AG04449 (cell line): ENCODE measurements at regions not wholly inside any gene's neighbourhood (a gene's known extent, or its start where the extent isn't known, plus 50 kb on each side); places are given as distances from the start of the nearest gene placed in this dataset.
"Not testable (repeated sequence)": the region's sequence is repeated elsewhere in the genome, so short reads cannot be mapped to it uniquely, and the experiment has no call there.

Experiments used
- CTCF ChIA-PET: fragments of 350-600 bp; formaldehyde crosslinking; extraction: SDS; loops from one replicate; lab custom pipeline; 2021; ENCODE audit warnings: antibody characterized with exemption; lab: Yijun Ruan, JAX
- POLR2A ChIA-PET: fragments of 400-600, 350-600 bp; formaldehyde crosslinking; extraction: SDS; loops from one replicate; lab custom pipeline; 2020; ENCODE audit warnings: antibody characterized with exemption, inconsistent platforms; lab: Yijun Ruan, JAX
- DNase-seq: peaks from one replicate; pipeline ENCODE4 v3.0.0-alpha.2; 2010; ENCODE audit warnings: low read depth, low spot score
- H3K4me3 ChIP-seq: 2 replicates; pipeline ENCODE4 v1.5.1; 2011; ENCODE audit warnings: low read depth, mild to moderate bottlenecking, control low read depth, low read length
- CTCF ChIP-seq: IDR thresholded peaks from one replicate; pipeline ENCODE4 v1.5.1; 2011; ENCODE audit warnings: mild to moderate bottlenecking, moderate library complexity, low read length, control low read depth, inconsistent platforms; ENCODE audit not compliant: insufficient read depth; ENCODE audit errors: missing control alignments

DNA sequence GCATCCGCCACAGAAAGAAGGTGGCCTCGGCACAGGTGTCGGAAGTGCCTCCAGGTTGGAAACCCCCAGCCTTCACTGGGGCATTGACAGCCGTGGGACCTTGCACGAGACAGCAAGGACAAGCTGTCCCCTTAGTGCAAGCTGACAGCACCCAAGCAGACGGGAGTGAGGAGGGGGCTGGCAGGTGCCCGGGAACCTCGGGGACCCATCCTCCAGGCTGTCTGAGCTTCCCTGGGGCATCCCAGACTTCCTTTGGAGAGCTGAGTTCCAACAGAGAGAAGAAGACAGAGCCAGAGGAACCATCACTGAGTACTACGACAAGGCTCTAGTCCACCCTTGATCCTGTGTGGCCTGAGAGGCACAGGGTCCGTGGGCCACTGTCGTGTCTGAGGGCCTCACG is 100.6 kb upstream of the RAB4A start:
- POLR2A ChIA-PET: no interaction called here
- no peak for DNase-seq
- TF ChIP-seq CTCF: no peak
- CTCF ChIA-PET: interaction anchor here (2.1 kb wide), 1 partner anchor 57 kb away, joined by 5 read pairs; no protein-coding TSS in a partner anchor
- no peak overlapping the region for H3K4me3 ChIP-seq

DNA sequence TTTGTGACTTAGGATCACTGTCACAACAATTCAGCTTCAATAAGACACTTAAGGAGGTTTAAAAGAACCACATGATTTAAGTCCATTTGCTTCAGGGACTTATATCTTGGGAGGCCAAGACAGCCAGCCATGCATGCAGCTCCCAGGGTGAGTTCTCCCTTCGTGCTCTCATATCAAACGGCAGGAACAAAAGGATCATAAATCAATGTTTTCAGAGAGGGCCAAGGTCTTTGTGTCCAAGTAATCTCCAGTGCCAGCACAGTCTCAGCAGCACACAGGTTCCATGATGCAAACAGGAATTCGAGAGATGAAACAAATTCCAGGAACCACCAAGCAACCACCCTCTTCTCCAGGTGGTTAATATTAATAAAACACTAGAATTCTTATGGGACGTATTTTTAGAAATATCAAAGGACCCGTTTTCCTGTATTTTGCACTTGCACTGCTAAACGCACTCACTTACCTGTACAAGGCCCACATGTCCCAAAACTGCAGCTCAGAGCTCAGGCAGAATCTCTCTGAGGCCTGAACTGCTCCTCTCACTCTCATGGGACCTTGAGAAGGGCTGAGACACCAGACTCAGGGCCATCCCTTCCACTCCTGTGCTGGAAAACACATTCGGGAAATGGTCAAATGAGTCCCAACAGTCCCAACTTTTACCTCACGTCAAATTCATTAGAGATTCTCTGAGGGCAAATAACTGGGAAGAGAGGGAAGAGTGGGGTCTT is 100.0 kb upstream of the RAB4A start:
- ChIA-PET CTCF (interaction anchor here (2.1 kb wide), 1 partner anchor 57 kb away, joined by 5 read pairs; no protein-coding TSS in a partner anchor), POLR2A (no interaction called here)
- no peak for DNase-seq
- H3K4me3 ChIP-seq: no peak overlapping the region
- no peak for TF ChIP-seq CTCF

GRCh38 chr1:229171934-229172333 is 99.0 kb upstream of the RAB4A start:
- no peak for DNase-seq
- H3K4me3 ChIP-seq: no peak overlapping the region
- no peak for TF ChIP-seq CTCF
- CTCF ChIA-PET: no interaction called here
- POLR2A ChIA-PET: no interaction called here

DNA sequence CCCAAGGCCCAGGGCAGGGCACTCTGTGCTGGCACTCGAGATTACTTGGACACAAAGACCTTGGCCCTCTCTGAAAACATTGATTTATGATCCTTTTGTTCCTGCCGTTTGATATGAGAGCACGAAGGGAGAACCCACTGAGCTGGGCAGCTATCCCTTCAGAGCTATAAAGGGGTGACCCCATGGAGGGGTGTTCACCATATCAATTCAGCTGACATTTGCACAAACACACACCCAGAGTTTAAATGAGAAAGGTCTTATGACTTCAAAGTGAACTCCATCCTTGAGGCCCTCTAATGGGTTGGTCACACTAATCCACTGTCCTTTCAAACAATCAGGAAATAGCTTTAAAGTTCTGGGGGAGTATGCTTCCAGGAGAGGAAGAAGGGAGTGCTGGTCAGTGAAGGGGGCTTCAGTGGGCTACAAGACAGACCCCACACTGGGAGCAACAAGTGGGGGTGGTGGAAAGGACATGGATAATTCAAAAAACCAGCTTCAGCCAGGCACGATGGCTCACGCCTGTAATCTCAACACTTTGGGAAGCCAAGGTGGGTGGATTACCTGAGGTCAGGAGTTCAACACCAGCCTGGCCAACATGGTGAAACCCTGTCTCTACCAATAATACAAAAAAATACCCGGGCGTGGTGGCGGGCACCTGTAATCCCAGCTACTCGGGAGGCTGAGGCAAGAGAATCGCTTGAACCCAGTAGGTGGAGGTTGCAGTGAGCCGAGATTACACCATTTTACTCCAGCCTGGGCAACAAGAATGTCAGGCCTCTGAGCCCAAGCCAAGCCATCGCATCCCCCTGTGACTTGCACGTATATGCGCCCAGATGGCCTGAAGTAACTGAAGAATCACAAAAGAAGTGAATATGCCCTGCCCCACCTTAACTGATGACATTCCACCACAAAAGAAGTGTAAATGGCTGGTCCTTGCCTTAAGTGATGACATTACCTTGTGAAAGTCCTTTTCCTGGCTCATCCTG is 97.1 kb upstream of the RAB4A start:
- CTCF ChIA-PET, DNase-seq, POLR2A ChIA-PET, H3K4me3 ChIP-seq: not testable (repeated sequence)

DNA sequence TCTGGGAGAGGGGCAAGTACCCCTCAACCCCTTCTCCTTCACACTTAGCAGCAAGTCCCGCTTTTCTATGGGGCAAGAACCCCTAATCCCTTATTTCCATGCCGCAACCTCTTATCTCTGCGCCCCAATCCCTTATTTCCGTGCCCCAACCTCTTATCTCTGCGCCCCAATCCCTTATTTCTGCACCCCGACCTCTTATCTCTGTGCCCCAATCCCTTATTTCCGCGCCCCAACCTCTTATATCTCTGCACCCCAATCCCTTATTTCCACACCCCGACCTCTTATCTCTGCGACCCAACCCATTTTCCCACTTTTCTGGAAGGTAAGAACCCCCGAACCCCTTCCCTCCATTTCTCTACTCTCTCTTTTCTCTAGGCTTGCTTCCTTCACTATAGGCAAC is 95.6 kb upstream of the RAB4A start:
- POLR2A ChIA-PET, H3K4me3 ChIP-seq, CTCF ChIA-PET, DNase-seq: not testable (repeated sequence)

- H3K4me3 ChIP-seq, CTCF ChIA-PET, DNase-seq, POLR2A ChIA-PET: not testable (repeated sequence)
Observed at GRCh38 chr1:229176457-229176856, 94.5 kb upstream of the RAB4A start.

DNA sequence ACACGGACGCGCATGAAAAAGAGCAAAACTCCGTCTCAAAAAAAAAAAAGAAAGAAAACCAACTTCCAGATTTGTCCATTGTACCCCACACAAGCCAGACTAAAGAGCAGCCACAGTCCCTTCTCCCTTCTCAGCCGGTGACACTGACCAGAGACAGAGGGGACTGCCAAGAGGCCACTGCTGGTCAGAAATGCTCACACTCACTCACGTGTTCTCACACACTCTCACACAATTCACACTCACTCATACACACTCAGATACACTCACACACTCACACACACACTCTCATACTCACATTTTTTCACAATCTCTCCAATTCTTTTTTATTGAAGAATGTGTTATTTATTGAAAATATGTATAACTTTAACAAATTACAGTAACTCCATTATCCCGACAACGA is 90.8 kb upstream of the RAB4A start:
- TF ChIP-seq CTCF: no peak
- POLR2A ChIA-PET: no interaction called here
- no peak for DNase-seq
- CTCF ChIA-PET: no interaction called here
- H3K4me3 ChIP-seq: no peak overlapping the region
